ENCODE measurements at regions not wholly inside any gene's neighbourhood (a gene's known extent, or its start where the extent isn't known, plus 50 kb on each side); places are given as distances from the start of the nearest gene placed in this dataset.

GRCh38 chr15:39099524-39099923 is 481.4 kb upstream of the THBS1 start:
- no peak for DNase-seq

- DNase-seq: no peak
These were observed 480.7 kb upstream of the THBS1 start for GRCh38 chr15:39100106-39100660.

GRCh38 chr15:39102431-39102830 is 478.4 kb upstream of the THBS1 start:
- DNase-seq: no peak

- DNase-seq: no peak
These were observed 473.9 kb upstream of the THBS1 start for GRCh38 chr15:39106950-39107349.

GRCh38 chr15:39108021-39108420 is 472.9 kb upstream of the THBS1 start:
- no peak for DNase-seq

GRCh38 chr15:39110336-39110735 is 470.5 kb upstream of the THBS1 start:
- no peak for DNase-seq

GRCh38 chr15:39110746-39111145 is 470.1 kb upstream of the THBS1 start:
- no peak for DNase-seq

GRCh38 chr15:39113741-39114140 is 467.1 kb upstream of the THBS1 start:
- no peak for DNase-seq

GRCh38 chr15:39114690-39115378 is 466.0 kb upstream of the THBS1 start:
- no peak for DNase-seq

- no peak for DNase-seq
These were observed 465.4 kb upstream of the THBS1 start for GRCh38 chr15:39115379-39116057.

- DNase-seq: peak; percentile 59
These were observed 462.4 kb upstream of the THBS1 start for GRCh38 chr15:39118510-39118909.

GRCh38 chr15:39124155-39124552 is 456.7 kb upstream of the THBS1 start:
- DNase-seq: no peak

GRCh38 chr15:39124553-39125171 is 456.2 kb upstream of the THBS1 start:
- peak; percentile 62 for DNase-seq

GRCh38 chr15:39125226-39125625 is 455.7 kb upstream of the THBS1 start:
- no peak for DNase-seq

GRCh38 chr15:39125904-39126303 is 455.0 kb upstream of the THBS1 start:
- DNase-seq: no peak

- no peak for DNase-seq
These were observed 453.6 kb upstream of the THBS1 start for GRCh38 chr15:39127151-39127790.

GRCh38 chr15:39127925-39128617 is 452.8 kb upstream of the THBS1 start:
- DNase-seq: no peak

- DNase-seq: no peak
These were observed 452.1 kb upstream of the THBS1 start for GRCh38 chr15:39128746-39129145.

GRCh38 chr15:39130556-39131379 is 450.1 kb upstream of the THBS1 start:
- no peak for DNase-seq

- DNase-seq: no peak
These were observed 449.3 kb upstream of the THBS1 start for GRCh38 chr15:39131609-39132008.

- DNase-seq: no peak
These were observed 448.8 kb upstream of the THBS1 start for GRCh38 chr15:39132070-39132469.
